SJSA1 (cell line): ENCODE measurements at regions not wholly inside any gene's neighbourhood (a gene's known extent, or its start where the extent isn't known, plus 50 kb on each side); places are given as distances from the start of the nearest gene placed in this dataset.
A peak's percentile ranks its signal among the peaks of the same experiment; 100 is the strongest.
"Not testable (repeated sequence)": the region's sequence is repeated elsewhere in the genome, so short reads cannot be mapped to it uniquely, and the experiment has no call there.

Source experiments
- DNase-seq, 2 experiments: peaks; one replicate each; pipeline ENCODE4 v3.0.0-alpha.2; 2015 to 2020; ENCODE audit warnings: low spot score in 2 of 2, low read depth in 1 of 2
- H3K27ac ChIP-seq: fragments of 250-450 bp; sonication (Bioruptor Pico); 2 replicates; pipeline ENCODE4 v1.5.1; 2020; ENCODE audit warnings: mild to moderate bottlenecking, moderate library complexity
- H3K27me3 ChIP-seq: fragments of 250-450 bp; sonication (Bioruptor Pico); replicated peaks from 2 replicates; pipeline ENCODE4 v1.5.1; 2020; ENCODE audit warnings: mild to moderate bottlenecking, moderate library complexity
- H3K36me3 ChIP-seq: fragments of 250-450 bp; sonication (Bioruptor Pico); 2 replicates; pipeline ENCODE4 v1.5.1; 2020; ENCODE audit warnings: mild to moderate bottlenecking
- H3K4me1 ChIP-seq: fragments of 250-450 bp; sonication (Bioruptor Pico); replicated peaks from 2 replicates; pipeline ENCODE4 v1.6.1; 2021; ENCODE audit warnings: mild to moderate bottlenecking
- H3K4me3 ChIP-seq: fragments of 250-450 bp; sonication (Bioruptor Pico); 2 replicates; pipeline ENCODE4 v1.5.1; 2020; ENCODE audit warnings: mild to moderate bottlenecking
- H3K9me3 ChIP-seq: fragments of 250-450 bp; sonication (Bioruptor Pico); replicated peaks from 2 replicates; pipeline ENCODE4 v1.5.1; 2020; ENCODE audit warnings: mild to moderate bottlenecking

DNA sequence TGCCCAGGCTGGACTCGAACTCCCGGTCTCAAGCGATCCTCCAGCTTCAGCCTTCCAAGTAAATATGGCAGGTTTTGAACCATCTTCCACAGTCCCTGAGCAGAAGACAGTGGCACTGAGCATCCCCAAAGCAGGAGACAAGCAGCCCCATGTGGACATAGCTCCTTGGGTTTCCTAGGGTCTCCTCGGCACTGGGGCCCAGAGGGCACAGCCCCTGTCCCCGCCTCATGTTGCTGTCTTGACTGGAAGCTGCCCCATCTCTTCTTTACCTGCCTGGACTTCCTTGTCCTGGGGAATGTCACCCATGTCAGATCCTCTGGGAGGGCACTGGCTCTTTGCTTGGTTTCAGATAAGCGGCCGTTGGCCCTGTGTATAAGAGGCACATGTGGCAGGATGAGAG is 263.7 kb upstream of the RAB4A start:
- no peak overlapping the region for H3K4me3 ChIP-seq
- no peaks in the 10 kb centered on the region for H3K9me3 ChIP-seq
- H3K4me1 ChIP-seq = peaks cover 39% of the 10 kb centered on the region
- no peak for DNase-seq
- no peaks in the 10 kb centered on the region for H3K36me3 ChIP-seq
- no peaks in the 10 kb centered on the region for H3K27me3 ChIP-seq
- no peak overlapping the region for H3K27ac ChIP-seq

GRCh38 chr1:229007701-229008100 is 263.2 kb upstream of the RAB4A start:
- Histone ChIP-seq H3K27me3 (no peaks in the 10 kb centered on the region), H3K4me3 (no peak overlapping the region), H3K36me3 (no peaks in the 10 kb centered on the region), H3K9me3 (no peaks in the 10 kb centered on the region), H3K27ac (no peak overlapping the region), H3K4me1 (peaks cover 35% of the 10 kb centered on the region)
- DNase-seq = no peak

- H3K27me3 ChIP-seq, DNase-seq, H3K36me3 ChIP-seq, H3K9me3 ChIP-seq, H3K27ac ChIP-seq, H3K4me3 ChIP-seq: not testable (repeated sequence)
- peaks cover 28% of the 10 kb centered on the region for H3K4me1 ChIP-seq
Measured at GRCh38 chr1:229008347-229008746, 262.6 kb upstream of the RAB4A start.

- DNase-seq = no peak
- H3K9me3 ChIP-seq = no peaks in the 10 kb centered on the region
- H3K36me3 ChIP-seq = no peaks in the 10 kb centered on the region
- H3K4me3 ChIP-seq = no peak overlapping the region
- H3K27me3 ChIP-seq = no peaks in the 10 kb centered on the region
- H3K4me1 ChIP-seq = peaks cover 8% of the 10 kb centered on the region
- no peak overlapping the region for H3K27ac ChIP-seq
Measured at GRCh38 chr1:229011022-229011421, 259.9 kb upstream of the RAB4A start.

- Histone ChIP-seq H3K36me3 (no peaks in the 10 kb centered on the region), H3K27me3 (no peaks in the 10 kb centered on the region), H3K27ac (no peak overlapping the region), H3K4me1 (no peaks in the 10 kb centered on the region), H3K9me3 (no peaks in the 10 kb centered on the region), H3K4me3 (no peak overlapping the region)
- DNase-seq = no peak
Measured at GRCh38 chr1:229012823-229013222, 258.1 kb upstream of the RAB4A start.

GRCh38 chr1:229013981-229014380 is 256.9 kb upstream of the RAB4A start:
- Histone ChIP-seq H3K4me1 (no peaks in the 10 kb centered on the region), H3K4me3 (no peak overlapping the region), H3K9me3 (no peaks in the 10 kb centered on the region), H3K27me3 (no peaks in the 10 kb centered on the region), H3K36me3 (no peaks in the 10 kb centered on the region), H3K27ac (no peak overlapping the region)
- no peak for DNase-seq

- no peak for DNase-seq
- H3K4me3 ChIP-seq = no peak overlapping the region
- H3K27me3 ChIP-seq = no peaks in the 10 kb centered on the region
- H3K27ac ChIP-seq = no peak overlapping the region
- H3K36me3 ChIP-seq = no peaks in the 10 kb centered on the region
- H3K4me1 ChIP-seq = no peaks in the 10 kb centered on the region
- H3K9me3 ChIP-seq = no peaks in the 10 kb centered on the region
Measured at GRCh38 chr1:229015806-229016205, 255.1 kb upstream of the RAB4A start.

DNA sequence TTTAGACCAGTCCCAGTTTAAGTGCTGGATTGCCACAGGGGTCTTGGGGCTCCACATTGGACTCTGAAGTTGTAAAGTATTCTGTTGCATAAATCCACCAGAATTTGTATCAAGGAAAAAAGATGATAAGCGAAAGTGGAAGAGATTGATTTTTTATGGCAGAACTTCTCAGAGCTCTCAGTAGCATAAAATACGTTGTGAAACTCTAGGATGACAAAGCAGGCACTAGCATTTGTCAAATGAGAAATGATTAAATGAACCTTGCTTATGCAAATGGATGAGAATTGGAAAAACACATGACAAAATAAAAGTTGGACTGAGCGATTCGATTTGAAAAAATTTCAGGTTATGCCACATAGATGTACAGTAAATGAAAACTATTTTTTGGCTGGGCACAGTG is 253.8 kb upstream of the RAB4A start:
- Histone ChIP-seq H3K36me3 (no peaks in the 10 kb centered on the region), H3K9me3 (no peaks in the 10 kb centered on the region), H3K27me3 (no peaks in the 10 kb centered on the region), H3K4me3 (no peak overlapping the region), H3K4me1 (no peaks in the 10 kb centered on the region), H3K27ac (no peak overlapping the region)
- no peak for DNase-seq

DNA sequence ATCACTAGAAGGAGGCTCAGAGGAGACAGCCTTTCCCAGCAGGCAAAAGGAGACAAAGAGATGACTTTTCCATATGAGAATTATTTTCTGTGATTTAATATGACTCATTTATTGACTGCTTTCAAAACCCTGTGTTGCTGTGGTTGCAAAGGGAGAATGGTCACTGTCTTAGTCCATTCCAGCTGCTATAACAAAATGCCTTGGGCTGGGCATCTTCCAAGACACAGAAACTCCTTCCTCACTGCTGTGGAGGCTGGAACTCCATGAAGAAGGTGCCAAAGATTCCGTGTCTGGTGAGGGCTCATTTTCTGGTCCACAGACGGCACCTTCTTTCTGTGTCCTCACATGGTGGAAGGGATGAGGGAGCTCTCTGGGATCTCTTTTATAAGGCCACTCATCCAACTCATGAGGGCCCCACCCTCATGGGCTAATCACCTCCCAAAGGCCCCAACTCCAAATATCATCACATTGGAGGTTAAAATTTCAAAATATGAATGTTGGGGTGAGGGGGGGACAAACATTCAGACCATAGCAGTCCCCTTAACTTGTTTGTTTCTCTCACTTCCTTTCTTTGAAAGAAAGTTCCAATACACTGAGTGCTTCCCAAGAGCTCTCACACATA is 252.1 kb upstream of the RAB4A start:
- H3K9me3 ChIP-seq = no peaks in the 10 kb centered on the region
- DNase-seq = no peak
- no peak overlapping the region for H3K27ac ChIP-seq
- no peaks in the 10 kb centered on the region for H3K36me3 ChIP-seq
- no peaks in the 10 kb centered on the region for H3K27me3 ChIP-seq
- H3K4me1 ChIP-seq = no peaks in the 10 kb centered on the region
- no peak overlapping the region for H3K4me3 ChIP-seq

DNA sequence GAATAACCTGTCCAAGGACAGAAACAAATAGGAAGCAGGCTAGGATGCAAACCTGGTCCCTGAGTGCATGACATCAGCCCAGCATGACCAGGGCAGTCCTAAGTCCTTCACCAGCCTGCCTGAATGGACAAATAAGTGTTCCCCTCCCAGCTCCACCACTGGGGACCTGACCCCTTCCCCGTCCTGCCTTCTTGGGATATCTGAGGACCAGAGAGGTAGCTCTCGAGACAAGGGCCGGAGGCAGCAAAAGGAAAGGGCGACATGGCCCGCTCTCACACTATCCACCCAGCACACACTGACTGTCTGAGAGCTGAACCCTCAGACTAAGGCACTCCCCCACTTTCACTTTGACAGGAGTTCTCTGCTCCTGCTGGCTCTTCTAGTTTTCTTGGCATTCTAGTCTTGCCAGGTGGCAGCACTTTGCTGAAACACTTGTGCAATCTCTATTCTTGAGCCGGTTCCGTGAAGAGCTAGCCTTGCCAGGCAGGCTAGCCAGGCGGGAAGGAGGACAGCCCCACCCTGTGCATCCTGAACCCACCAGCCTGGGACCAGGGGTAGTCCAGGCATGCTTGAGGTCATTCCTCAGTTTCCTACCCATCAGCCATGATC is 251.1 kb upstream of the RAB4A start:
- Histone ChIP-seq H3K4me1 (peaks cover 6% of the 10 kb centered on the region), H3K9me3 (no peaks in the 10 kb centered on the region), H3K4me3 (no peak overlapping the region), H3K36me3 (no peaks in the 10 kb centered on the region), H3K27me3 (no peaks in the 10 kb centered on the region), H3K27ac (no peak overlapping the region)
- DNase-seq = no peak

DNA sequence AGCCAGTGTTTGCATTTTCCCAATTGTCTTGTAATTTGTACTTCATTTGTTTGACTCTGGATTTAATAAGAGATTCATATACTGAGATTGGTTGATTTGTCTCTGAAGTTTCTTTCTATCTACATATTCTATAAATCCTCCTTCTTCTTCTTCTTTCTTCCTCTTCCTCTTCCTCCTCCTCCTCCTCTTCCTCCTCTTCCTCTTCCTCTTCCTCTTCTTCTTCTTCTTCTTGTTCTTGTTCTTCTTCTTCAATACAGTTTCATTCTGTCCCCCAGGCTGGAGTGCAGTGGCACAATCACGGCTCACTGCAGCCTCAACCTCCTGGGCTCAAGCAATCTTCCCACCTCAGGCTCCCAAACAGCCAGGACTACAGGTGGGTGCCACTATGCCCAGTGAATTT is 249.9 kb upstream of the RAB4A start:
- not testable (repeated sequence) for DNase-seq, H3K27ac ChIP-seq, H3K36me3 ChIP-seq, H3K27me3 ChIP-seq, H3K9me3 ChIP-seq, H3K4me3 ChIP-seq
- H3K4me1 ChIP-seq = peaks cover 10% of the 10 kb centered on the region

DNA sequence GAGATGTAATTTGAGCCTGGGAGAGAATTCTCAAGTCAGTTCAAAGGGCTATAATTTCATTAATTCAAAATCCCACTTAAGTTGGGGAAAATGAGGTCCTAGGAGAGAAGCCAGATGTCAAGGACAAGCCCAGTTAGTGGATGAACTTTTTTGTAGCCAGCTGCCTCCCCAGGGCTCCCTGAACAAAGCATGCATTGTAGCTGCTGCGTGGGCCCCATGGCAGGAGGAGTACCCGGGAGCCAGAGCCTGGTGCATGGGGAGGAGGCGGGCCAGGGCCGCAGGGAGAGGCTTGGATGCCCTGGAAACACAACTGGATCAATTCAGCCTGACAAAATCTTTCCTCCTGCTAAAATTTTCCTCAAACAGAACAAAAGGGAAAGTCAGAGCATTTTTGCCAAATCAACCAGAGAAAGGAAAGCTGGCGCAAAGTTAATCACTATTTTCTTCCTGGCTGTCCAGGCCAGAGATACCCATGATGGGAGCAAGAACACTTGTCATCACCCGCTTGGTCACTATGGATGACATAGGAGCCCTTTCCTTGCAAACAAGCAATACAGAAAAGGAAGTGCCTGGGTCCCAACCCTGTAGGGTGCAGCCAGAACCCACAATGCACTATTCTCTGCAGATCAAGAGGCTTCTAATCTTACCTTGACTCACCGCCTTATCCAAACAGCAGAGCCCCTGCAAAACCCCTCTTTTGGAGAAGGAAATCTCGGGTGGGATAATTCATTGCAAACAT is 248.1 kb upstream of the RAB4A start:
- no peaks in the 10 kb centered on the region for H3K36me3 ChIP-seq
- DNase-seq = no peak

GRCh38 chr1:229023651-229024300 is 247.1 kb upstream of the RAB4A start:
- Histone ChIP-seq H3K4me1 (peaks cover 16% of the 10 kb centered on the region), H3K36me3 (no peaks in the 10 kb centered on the region), H3K27ac (no peak overlapping the region), H3K9me3 (no peaks in the 10 kb centered on the region), H3K4me3 (no peak overlapping the region), H3K27me3 (no peaks in the 10 kb centered on the region)
- no peak for DNase-seq

More for the DNA sequence above, 248.1 kb upstream of the RAB4A start:
- H3K27me3 ChIP-seq = no peaks in the 10 kb centered on the region
- H3K4me1 ChIP-seq = peaks cover 15% of the 10 kb centered on the region
- no peaks in the 10 kb centered on the region for H3K9me3 ChIP-seq
- no peak overlapping the region for H3K4me3 ChIP-seq
- H3K27ac ChIP-seq = no peak overlapping the region

DNA sequence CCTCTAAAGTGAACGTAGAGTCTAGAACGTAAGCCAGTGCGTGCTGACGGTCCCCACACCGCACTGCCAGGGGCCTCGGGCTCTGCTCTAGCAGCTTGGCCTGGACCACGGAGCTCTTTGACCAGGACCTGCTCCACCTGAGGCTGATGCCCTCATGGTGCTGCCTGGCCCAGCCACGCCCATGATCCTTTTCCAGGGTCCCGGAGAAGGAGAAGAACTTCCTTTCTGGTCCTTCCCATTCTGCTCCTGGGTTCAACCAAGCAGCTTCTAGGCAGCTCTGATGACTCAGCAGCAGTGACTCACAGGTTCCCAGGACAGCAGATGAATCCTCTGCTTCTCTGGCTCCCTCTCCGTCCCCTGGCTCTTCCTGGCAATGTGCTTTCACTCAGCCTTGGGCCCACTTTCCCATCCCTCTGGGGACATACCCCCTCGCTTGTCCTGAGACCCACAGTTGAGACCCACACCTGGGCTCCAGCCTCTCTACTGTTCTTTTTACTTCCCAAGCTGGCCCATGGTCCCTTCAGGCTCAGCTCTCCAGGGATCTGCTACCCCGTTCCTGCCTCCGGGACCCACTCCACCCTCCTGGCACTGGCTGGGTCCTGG is 246.3 kb upstream of the RAB4A start:
- Histone ChIP-seq H3K4me1 (peaks cover 16% of the 10 kb centered on the region), H3K27me3 (no peaks in the 10 kb centered on the region), H3K27ac (peak overlapping the region; percentile 25; the same call in 1 of the 2 replicates), H3K4me3 (no peak overlapping the region), H3K9me3 (no peaks in the 10 kb centered on the region), H3K36me3 (no peaks in the 10 kb centered on the region)
- peak; percentile 68 to 88 for DNase-seq
